Activated CD8-positive, alpha-beta T cell treated with anti-CD3 and anti-CD28 coated beads for 36 hours (primary cell): ENCODE measurements at regions not wholly inside any gene's neighbourhood (a gene's known extent, or its start where the extent isn't known, plus 50 kb on each side); places are given as distances from the start of the nearest gene placed in this dataset.

Experiments
- ATAC-seq: fragments of 200-7000 bp; cut with Tn5 transposase; one replicate; pipeline ENCODE4 v1.10.0; 2021; ENCODE audit warnings: mild to moderate bottlenecking, moderate library complexity
- CTCF ChIA-PET: fragments of 350-600 bp; sonication (Branson Sonifier 250); formaldehyde crosslinking; loops from one replicate; lab custom pipeline; 2021; ENCODE audit warnings: antibody characterized with exemption; lab: Charles Lee
- POLR2A ChIA-PET: fragments of 350-600 bp; sonication (Branson Sonifier 250); formaldehyde crosslinking; loops from one replicate; lab custom pipeline; 2021; ENCODE audit warnings: antibody characterized with exemption; lab: Charles Lee
- DNase-seq: peaks from one replicate; pipeline ENCODE4 v3.0.0-alpha.2; 2020
- H3K27ac Mint-ChIP-seq: one replicate; pipeline ENCODE4 v1.8.0; 2021; ENCODE audit warnings: mild to moderate bottlenecking, mixed read lengths
- H3K27me3 Mint-ChIP-seq: one replicate; pipeline ENCODE4 v1.8.0; 2021; ENCODE audit warnings: mixed read lengths
- H3K36me3 Mint-ChIP-seq: one replicate; pipeline ENCODE4 v1.8.0; 2021; ENCODE audit warnings: low read depth, mixed read lengths
- H3K4me1 Mint-ChIP-seq: one replicate; pipeline ENCODE4 v1.8.0; 2021; ENCODE audit warnings: low read depth, mixed read lengths
- H3K4me3 Mint-ChIP-seq: one replicate; pipeline ENCODE4 v1.8.0; 2021; ENCODE audit warnings: mild to moderate bottlenecking, moderate library complexity, mixed read lengths
- H3K9me3 Mint-ChIP-seq: one replicate; pipeline ENCODE4 v1.8.0; 2021; ENCODE audit warnings: mixed read lengths
- intact Hi-C: fragments of 100-400 bp; cut with micrococcal nuclease; formaldehyde crosslinking; loops from one replicate; pipeline ENCODE4 v1.10.0; 2022
- TF ChIP-seq, protein P1 (sequence below): fragments of 200-600 bp; IDR thresholded peaks from one replicate; pipeline ENCODE4 v1.8.0; 2022; ENCODE audit warnings: antibody characterized with exemption, mild to moderate bottlenecking

DNA sequence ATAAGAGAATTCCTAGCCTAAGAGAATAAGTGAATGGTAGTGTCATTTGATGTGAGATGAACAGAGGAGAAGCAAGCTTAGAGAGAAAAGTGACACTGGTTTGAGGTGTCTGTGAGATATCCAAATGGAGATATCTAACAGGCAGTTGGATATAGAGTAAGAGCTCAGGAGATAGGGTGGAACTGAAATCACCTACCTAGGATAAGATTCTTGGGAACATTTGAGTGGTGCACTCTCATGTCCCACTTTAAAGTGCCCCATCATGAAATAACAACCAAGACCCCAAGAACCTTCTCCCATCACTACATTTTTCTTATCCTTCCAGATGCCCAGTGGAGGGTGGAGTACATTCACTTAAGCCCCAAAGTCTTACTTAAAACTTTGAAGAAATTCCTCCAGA, 109.0 kb upstream of the MAFB start:
- DNase-seq (no peak), ATAC-seq (no peak)
- ChIA-PET CTCF (interaction anchor here (2.6 kb wide), 1 partner anchor 165 kb away, joined by 10 read pairs; no protein-coding TSS in a partner anchor), POLR2A (no interaction called here)
- Mint-ChIP-seq H3K4me1 (no peaks in the 10 kb centered on the region), H3K27ac (no peak overlapping the region), H3K4me3 (no peak overlapping the region), H3K9me3 (no peaks in the 10 kb centered on the region), H3K36me3 (no peaks in the 10 kb centered on the region), H3K27me3 (peaks cover 5% of the 10 kb centered on the region)
- TF ChIP-seq, protein P1, sequence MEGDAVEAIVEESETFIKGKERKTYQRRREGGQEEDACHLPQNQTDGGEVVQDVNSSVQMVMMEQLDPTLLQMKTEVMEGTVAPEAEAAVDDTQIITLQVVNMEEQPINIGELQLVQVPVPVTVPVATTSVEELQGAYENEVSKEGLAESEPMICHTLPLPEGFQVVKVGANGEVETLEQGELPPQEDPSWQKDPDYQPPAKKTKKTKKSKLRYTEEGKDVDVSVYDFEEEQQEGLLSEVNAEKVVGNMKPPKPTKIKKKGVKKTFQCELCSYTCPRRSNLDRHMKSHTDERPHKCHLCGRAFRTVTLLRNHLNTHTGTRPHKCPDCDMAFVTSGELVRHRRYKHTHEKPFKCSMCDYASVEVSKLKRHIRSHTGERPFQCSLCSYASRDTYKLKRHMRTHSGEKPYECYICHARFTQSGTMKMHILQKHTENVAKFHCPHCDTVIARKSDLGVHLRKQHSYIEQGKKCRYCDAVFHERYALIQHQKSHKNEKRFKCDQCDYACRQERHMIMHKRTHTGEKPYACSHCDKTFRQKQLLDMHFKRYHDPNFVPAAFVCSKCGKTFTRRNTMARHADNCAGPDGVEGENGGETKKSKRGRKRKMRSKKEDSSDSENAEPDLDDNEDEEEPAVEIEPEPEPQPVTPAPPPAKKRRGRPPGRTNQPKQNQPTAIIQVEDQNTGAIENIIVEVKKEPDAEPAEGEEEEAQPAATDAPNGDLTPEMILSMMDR = no peak
- intact Hi-C loops = no loop called here

DNA sequence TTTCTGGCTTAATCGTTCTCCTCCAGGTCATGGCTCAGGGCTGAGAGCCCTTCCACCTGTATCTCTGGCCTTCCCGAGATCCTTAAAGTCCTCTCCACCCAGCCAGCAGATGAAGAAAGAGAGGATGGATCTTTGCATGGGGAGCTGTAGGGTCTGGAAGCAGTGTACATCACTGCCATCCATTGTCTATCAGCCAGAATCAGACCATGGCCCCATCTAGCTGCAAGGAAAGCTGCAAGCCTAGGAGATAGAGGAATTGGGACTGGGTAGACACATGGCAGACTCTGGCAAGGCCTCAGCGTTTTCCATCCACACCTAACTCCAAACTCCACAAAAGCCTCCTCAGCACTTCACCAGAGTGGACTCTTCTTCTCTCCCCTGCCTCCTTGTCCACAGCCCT, 113.8 kb upstream of the MAFB start:
- Mint-ChIP-seq H3K27ac (no peak overlapping the region), H3K4me3 (no peak overlapping the region), H3K9me3 (no peaks in the 10 kb centered on the region), H3K27me3 (peaks cover 3% of the 10 kb centered on the region), H3K36me3 (no peaks in the 10 kb centered on the region), H3K4me1 (no peaks in the 10 kb centered on the region)
- TF ChIP-seq, protein P1 = no peak
- ChIA-PET CTCF (no interaction called here), POLR2A (no interaction called here)
- ATAC-seq (no peak), DNase-seq (no peak)
- intact Hi-C loops = no loop called here

DNA sequence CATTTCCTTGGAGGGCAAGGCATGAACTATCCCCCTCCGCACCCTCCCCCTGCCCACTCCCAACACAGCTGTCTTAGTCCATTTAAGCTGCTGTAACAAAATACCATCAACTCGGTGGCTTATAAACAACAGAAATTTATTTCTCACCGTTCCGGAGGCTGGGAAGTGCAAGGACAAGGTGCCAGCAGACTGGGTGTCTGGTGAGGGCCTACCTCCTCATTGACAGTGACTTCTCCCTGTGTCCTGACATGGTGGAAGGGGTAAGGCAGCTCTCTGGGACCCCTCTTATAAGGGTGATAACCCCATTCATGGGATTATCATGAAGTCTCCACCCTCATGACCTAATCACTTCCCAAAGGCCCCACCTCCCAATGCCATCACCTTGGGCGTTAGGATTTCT, 114.3 kb upstream of the MAFB start:
- no peak for DNase-seq
- H3K9me3 Mint-ChIP-seq = no peaks in the 10 kb centered on the region
- H3K27me3 Mint-ChIP-seq = peaks cover 3% of the 10 kb centered on the region
- ChIA-PET POLR2A (no interaction called here), CTCF (no interaction called here)
- H3K4me3 Mint-ChIP-seq = no peak overlapping the region
- H3K36me3 Mint-ChIP-seq = no peaks in the 10 kb centered on the region
- intact Hi-C loops = no loop called here
- no peak for ATAC-seq
- no peaks in the 10 kb centered on the region for H3K4me1 Mint-ChIP-seq
- no peak overlapping the region for H3K27ac Mint-ChIP-seq
- TF ChIP-seq, protein P1 = no peak

DNA sequence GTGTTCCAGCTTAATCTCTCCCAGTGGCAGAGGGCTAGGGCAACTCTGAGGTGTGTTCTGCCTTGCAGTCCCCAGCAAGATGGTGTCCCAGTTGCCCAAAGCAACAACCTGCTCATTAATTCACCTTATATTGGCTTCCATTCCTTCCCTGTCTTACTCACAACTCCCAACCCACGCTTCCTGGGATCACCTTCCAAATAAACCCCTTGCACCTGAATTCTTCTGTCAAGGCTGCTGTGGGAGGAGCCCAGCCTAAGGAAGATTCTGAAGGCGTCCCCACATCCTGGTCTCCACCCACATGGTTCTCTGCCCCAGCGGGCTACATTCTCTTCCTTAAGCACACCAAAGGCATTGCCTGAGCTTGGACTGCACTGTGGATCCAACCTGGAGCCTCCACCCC, 116.6 kb upstream of the MAFB start:
- DNase-seq (no peak), ATAC-seq (no peak)
- Mint-ChIP-seq H3K4me3 (no peak overlapping the region), H3K27ac (no peak overlapping the region), H3K4me1 (no peaks in the 10 kb centered on the region), H3K27me3 (peaks cover 3% of the 10 kb centered on the region), H3K36me3 (no peaks in the 10 kb centered on the region), H3K9me3 (no peaks in the 10 kb centered on the region)
- ChIA-PET POLR2A (no interaction called here), CTCF (no interaction called here)
- intact Hi-C loops = no loop called here
- TF ChIP-seq, protein P1 = no peak

DNA sequence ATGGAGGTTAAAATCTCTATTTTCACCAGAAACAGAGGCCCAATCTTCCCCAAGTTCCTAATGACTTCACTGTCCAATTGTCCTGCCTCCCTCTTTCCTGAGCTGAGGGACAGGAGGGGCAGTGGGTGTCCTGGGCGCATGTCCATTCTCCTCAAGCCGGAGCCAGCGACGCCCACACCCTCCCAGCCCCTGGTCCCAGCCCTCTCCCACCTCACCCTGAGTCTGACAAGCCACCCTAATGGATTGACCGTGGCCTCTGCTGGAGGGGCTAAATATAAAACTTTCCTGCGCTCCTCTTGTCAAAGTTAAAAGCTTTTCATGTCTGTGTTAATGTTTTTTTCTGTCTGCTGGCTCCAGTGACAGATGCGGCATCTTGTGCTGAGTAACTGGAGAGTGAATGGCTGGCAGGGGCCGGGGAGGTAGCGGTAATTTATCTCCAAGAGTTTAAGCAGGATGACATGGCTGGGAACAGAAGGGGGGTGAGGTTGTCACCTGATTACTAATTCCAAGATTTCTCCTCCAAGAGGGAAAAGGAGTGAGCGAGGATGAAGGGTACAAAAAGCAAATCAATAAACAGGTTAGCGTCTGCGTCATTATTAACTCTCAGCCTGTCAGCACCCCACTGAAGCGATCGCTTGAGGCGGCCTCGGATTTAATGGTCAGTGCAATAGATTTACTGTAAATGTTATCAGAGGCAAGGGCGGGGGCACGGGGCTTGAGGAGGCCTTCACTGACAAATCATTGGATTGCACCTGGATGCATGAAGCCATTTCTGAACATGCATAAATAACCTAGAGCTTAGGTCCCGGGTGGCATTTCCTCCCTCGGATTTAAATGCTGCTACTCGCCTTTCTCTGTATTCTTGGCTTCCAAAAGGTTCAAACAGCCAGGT, 118.1 kb upstream of the MAFB start:
- Mint-ChIP-seq H3K36me3 (no peaks in the 10 kb centered on the region), H3K27me3 (peaks cover 1% of the 10 kb centered on the region), H3K9me3 (no peaks in the 10 kb centered on the region), H3K4me3 (no peak overlapping the region), H3K4me1 (no peaks in the 10 kb centered on the region), H3K27ac (no peak overlapping the region)
- CTCF ChIA-PET = no interaction called here
- intact Hi-C loops = no loop called here
- TF ChIP-seq, protein P1 = no peak
- no peak for DNase-seq
- ATAC-seq = no peak
- POLR2A ChIA-PET = no interaction called here
